HFF-Myc (cell line): ENCODE measurements at regions not wholly inside any gene's neighbourhood (a gene's known extent, or its start where the extent isn't known, plus 50 kb on each side); places are given as distances from the start of the nearest gene placed in this dataset.
A peak's percentile ranks its signal among the peaks of the same experiment; 100 is the strongest.

Experiments used
- DNase-seq: peaks from one replicate; pipeline ENCODE4 v3.0.0-alpha.2; 2011; ENCODE audit warnings: low read depth; ENCODE audit errors: extremely low read depth
- H3K4me3 ChIP-seq: replicated peaks from 2 replicates; pipeline ENCODE4 v1.5.1; 2011; ENCODE audit warnings: low read depth, mild to moderate bottlenecking, control low read depth, low read length
- CTCF ChIP-seq: IDR thresholded peaks from 2 replicates; pipeline ENCODE4 v1.5.1; 2012; ENCODE audit warnings: mild to moderate bottlenecking, low read depth, low read length, control low read depth; ENCODE audit errors: missing control alignments

GRCh38 chr9:13520069-13520468 lies 240.6 kb upstream of the MPDZ start:
- TF ChIP-seq CTCF = no peak
- DNase-seq = no peak
- H3K4me3 ChIP-seq = no peak overlapping the region

GRCh38 chr9:13513716-13514444 lies 234.4 kb upstream of the MPDZ start:
- H3K4me3 ChIP-seq = no peak overlapping the region
- no peak for TF ChIP-seq CTCF
- DNase-seq = peak; percentile 15

GRCh38 chr9:13513286-13513685 lies 233.8 kb upstream of the MPDZ start:
- no peak overlapping the region for H3K4me3 ChIP-seq
- no peak for DNase-seq
- TF ChIP-seq CTCF = no peak

GRCh38 chr9:13508681-13509080 lies 229.2 kb upstream of the MPDZ start:
- no peak for DNase-seq
- no peak for TF ChIP-seq CTCF
- no peak overlapping the region for H3K4me3 ChIP-seq

- TF ChIP-seq CTCF = no peak
- no peak overlapping the region for H3K4me3 ChIP-seq
- DNase-seq = no peak
Measured at GRCh38 chr9:13508086-13508485, 228.6 kb upstream of the MPDZ start.

- no peak for DNase-seq
- no peak for TF ChIP-seq CTCF
- no peak overlapping the region for H3K4me3 ChIP-seq
Measured at GRCh38 chr9:13505797-13506196, 226.3 kb upstream of the MPDZ start.

- no peak overlapping the region for H3K4me3 ChIP-seq
- TF ChIP-seq CTCF = no peak
- no peak for DNase-seq
Measured at GRCh38 chr9:13503599-13503998, 224.1 kb upstream of the MPDZ start.
